ENCODE measurements at regions not wholly inside any gene's neighbourhood (a gene's known extent, or its start where the extent isn't known, plus 50 kb on each side); places are given as distances from the start of the nearest gene placed in this dataset.

DNA sequence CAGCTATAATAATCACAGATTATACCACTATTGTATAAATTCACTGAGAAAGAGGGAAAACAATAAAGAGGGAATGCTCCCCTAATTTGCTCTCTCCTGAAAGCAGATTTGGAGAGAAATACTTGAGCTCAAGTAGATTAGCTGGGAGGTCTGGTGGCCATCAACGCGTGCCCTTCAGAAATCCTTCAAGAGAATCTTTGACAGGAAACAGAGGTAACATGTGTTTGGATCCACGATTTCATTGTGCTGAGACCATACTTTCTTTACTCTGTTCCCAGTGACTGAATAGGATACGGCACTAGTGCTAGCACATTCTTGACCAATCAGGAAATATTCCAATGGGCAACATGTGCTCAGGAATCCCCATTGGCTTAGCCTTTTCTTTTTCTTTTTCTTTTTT, 1395.3 kb downstream of the RAPGEF2 start:
- WGBS (ENCODE audit: missing lambda C conversion rate), result 72% methylated on average over 4 of the region's 4 CpGs

GRCh38 chr4:160505724-160506123, 1402.8 kb downstream of the RAPGEF2 start:
- H3K27ac ChIP-seq, result no peak overlapping the region
- no peak for ATAC-seq
- DNase-seq (ENCODE audit: low read depth in 1 of 2, low spot score in 1 of 2), result no peak
- ChIA-PET CTCF (no interaction called here), POLR2A (no interaction called here)
- no peak overlapping the region for H3K4me3 ChIP-seq
- no peak for FAIRE-seq
- H3K9me3 ChIP-seq, result no peaks in the 10 kb centered on the region
- WGBS (ENCODE audit: missing lambda C conversion rate), result 58% methylated on average over 4 of the region's 4 CpGs
- TF ChIP-seq NR3C1 (IDR thresholded peaks at IDR 0.05) (no peak), SREBF2 (IDR thresholded peaks at IDR 0.05) (no peak), EP300 (IDR thresholded peaks at IDR 0.05) (no peak), ESRRA (IDR thresholded peaks at IDR 0.05; ENCODE audit: borderline replicate concordance, low read length) (no peak), ZNF302 (CRISPR knock-in tag; IDR thresholded peaks at IDR 0.05) (no peak), RFX5 (IDR thresholded peaks at IDR 0.05) (no peak), RCOR1 (IDR thresholded peaks at IDR 0.05; ENCODE audit: low read depth, low read length) (no peak), EHMT2 (IDR thresholded peaks at IDR 0.05; ENCODE audit: low read depth) (no peak), JUNB (IDR thresholded peaks at IDR 0.05) (no peak), HOXB13 (CRISPR knock-in tag; IDR thresholded peaks at IDR 0.05; ENCODE audit: low read depth) (no peak), ZSCAN20 (CRISPR knock-in tag; IDR thresholded peaks at IDR 0.05) (no peak), SMC3 (IDR thresholded peaks at IDR 0.05) (no peak)
- TF ChIP-seq, protein P1, sequence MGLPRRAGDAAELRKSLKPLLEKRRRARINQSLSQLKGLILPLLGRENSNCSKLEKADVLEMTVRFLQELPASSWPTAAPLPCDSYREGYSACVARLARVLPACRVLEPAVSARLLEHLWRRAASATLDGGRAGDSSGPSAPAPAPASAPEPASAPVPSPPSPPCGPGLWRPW (IDR thresholded peaks at IDR 0.05), result no peak
- H3K4me1 ChIP-seq, result no peaks in the 10 kb centered on the region
- H3K4me2 ChIP-seq, result no peak overlapping the region

More for the DNA sequence above, 1395.3 kb downstream of the RAPGEF2 start:
- TF ChIP-seq POLR2A (IDR thresholded peaks at IDR 0.05; ENCODE audit: low read length) (no peak), USF2 (IDR thresholded peaks at IDR 0.05) (no peak), FOXS1 (CRISPR knock-in tag; IDR thresholded peaks at IDR 0.05) (no peak), EHMT2 (IDR thresholded peaks at IDR 0.05; ENCODE audit: low read depth) (no peak), NPAS2 (CRISPR knock-in tag; IDR thresholded peaks at IDR 0.05; ENCODE audit: borderline replicate concordance) (no peak), MYC (IDR thresholded peaks at IDR 0.05; ENCODE audit: borderline replicate concordance, low read length) (no peak), HOXB5 (CRISPR knock-in tag; IDR thresholded peaks at IDR 0.05) (no peak), ZSCAN20 (CRISPR knock-in tag; IDR thresholded peaks at IDR 0.05) (no peak), RAD21 (conservative IDR thresholded peaks at IDR 0.05 in 1 of 2, IDR thresholded peaks at IDR 0.05 in 1 of 2) (no peak), ZC3H11A (IDR thresholded peaks at IDR 0.05) (no peak), CEBPB (IDR thresholded peaks at IDR 0.05) (no peak), CBX8 (IDR thresholded peaks at IDR 0.05) (no peak), ZFP36 (IDR thresholded peaks at IDR 0.05; ENCODE audit: borderline replicate concordance, partially characterized antibody) (no peak), FOSL2 (IDR thresholded peaks at IDR 0.05) (no peak), FOSL2 (CRISPR knock-in tag; IDR thresholded peaks at IDR 0.05) (no peak), MAX (IDR thresholded peaks at IDR 0.05) (no peak), CHD2 (IDR thresholded peaks at IDR 0.05; ENCODE audit: low read length, partially characterized antibody) (no peak), MAZ (IDR thresholded peaks at IDR 0.05; ENCODE audit: borderline replicate concordance, low read depth, low read length) (no peak), REST (IDR thresholded peaks at IDR 0.05) (no peak)
- TF ChIP-seq, protein P2, sequence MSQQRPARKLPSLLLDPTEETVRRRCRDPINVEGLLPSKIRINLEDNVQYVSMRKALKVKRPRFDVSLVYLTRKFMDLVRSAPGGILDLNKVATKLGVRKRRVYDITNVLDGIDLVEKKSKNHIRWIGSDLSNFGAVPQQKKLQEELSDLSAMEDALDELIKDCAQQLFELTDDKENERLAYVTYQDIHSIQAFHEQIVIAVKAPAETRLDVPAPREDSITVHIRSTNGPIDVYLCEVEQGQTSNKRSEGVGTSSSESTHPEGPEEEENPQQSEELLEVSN (IDR thresholded peaks at IDR 0.05; ENCODE audit: borderline replicate concordance, low read depth), result no peak
- CTCF ChIA-PET, result no interaction called here
- DNase-seq (ENCODE audit: low read depth in 1 of 2, low spot score in 1 of 2), result no peak
- POLR2A ChIA-PET, result no interaction called here
- Histone ChIP-seq H3K9me3 (no peaks in the 10 kb centered on the region), H3K4me2 (no peak overlapping the region), H3K4me1 (no peaks in the 10 kb centered on the region), H3K4me3 (no peak overlapping the region), H3K27ac (no peak overlapping the region)
- no peak for FAIRE-seq
- no peak for ATAC-seq
